HepG2 (cell line): ENCODE measurements at regions not wholly inside any gene's neighbourhood (a gene's known extent, or its start where the extent isn't known, plus 50 kb on each side); places are given as distances from the start of the nearest gene placed in this dataset.

Experiments used
- AHDC1 ChIP-seq: sonication (generic); formaldehyde crosslinking; IDR thresholded peaks from 2 replicates; pipeline ENCODE4 v1.5.1; 2020; ENCODE audit warnings: mild to moderate bottlenecking, missing genetic modification reagents, borderline replicate concordance
- BCL6 ChIP-seq: IDR thresholded peaks from 2 replicates; pipeline ENCODE4 v1.6.1; 2016; ENCODE audit warnings: missing genetic modification reagents, missing compliant biosample characterization
- BRD4 ChIP-seq: sonication (generic); formaldehyde crosslinking; IDR thresholded peaks from 2 replicates; pipeline ENCODE4 v1.4.0; 2020; ENCODE audit warnings: missing genetic modification reagents
- CEBPG ChIP-seq: IDR thresholded peaks from 2 replicates; pipeline ENCODE4 v1.6.1; 2016
- EHMT2 ChIP-seq: fragments of 200-600 bp; sonication (generic); IDR thresholded peaks from 2 replicates; pipeline ENCODE4 v1.7.0; 2017; ENCODE audit warnings: antibody characterized with exemption, low read depth, low read length, borderline replicate concordance
- EP300 ChIP-seq, 3 experiments: sonication (generic) in 1 of 3; formaldehyde crosslinking in 1 of 3; IDR thresholded peaks; 2 replicates each; pipeline versions ENCODE4 v1.5.1 to v1.6.1; 2011 to 2020; ENCODE audit warnings: low read depth in 2 of 3, low read length in 2 of 3, borderline replicate concordance in 1 of 3, improper control_type of control experiment in 1 of 3, mild to moderate bottlenecking in 1 of 3, missing genetic modification reagents in 1 of 3, moderate library complexity in 1 of 3
- HMG20A ChIP-seq: IDR thresholded peaks from 2 replicates; pipeline ENCODE4 v1.6.1; 2016; ENCODE audit warnings: borderline replicate concordance
- HNF4A ChIP-seq: sonication (generic); formaldehyde crosslinking; IDR thresholded peaks from 2 replicates; pipeline ENCODE4 v1.4.0; 2020; ENCODE audit warnings: missing genetic modification reagents
- KAT8 ChIP-seq: IDR thresholded peaks from 2 replicates; pipeline ENCODE4 v1.6.1; 2016; ENCODE audit warnings: missing genetic modification reagents, missing compliant biosample characterization
- KLF16 ChIP-seq, 2 experiments: sonication (generic) in 1 of 2; formaldehyde crosslinking in 1 of 2; IDR thresholded peaks; 2 replicates each; pipeline versions ENCODE4 v1.6.1 to v1.8.0; 2016 to 2023; ENCODE audit warnings: missing genetic modification reagents in 2 of 2, missing compliant biosample characterization in 1 of 2
- NFYB ChIP-seq: sonication (generic); formaldehyde crosslinking; IDR thresholded peaks from 2 replicates; pipeline ENCODE4 v1.4.0; 2020; ENCODE audit warnings: missing genetic modification reagents
- PHB2 ChIP-seq: fragments of 450-650 bp; IDR thresholded peaks from 2 replicates; pipeline ENCODE4 v1.6.1; 2018; ENCODE audit not compliant: partially characterized antibody
- POGZ ChIP-seq: sonication (generic); formaldehyde crosslinking; IDR thresholded peaks from 2 replicates; pipeline ENCODE4 v1.4.0; 2020; ENCODE audit warnings: mild to moderate bottlenecking, missing genetic modification reagents
- RARA ChIP-seq: IDR thresholded peaks from 2 replicates; pipeline ENCODE4 v1.6.1; 2016; ENCODE audit warnings: missing genetic modification reagents, missing compliant biosample characterization
- SAP130 ChIP-seq: IDR thresholded peaks from 2 replicates; pipeline ENCODE4 v1.6.1; 2016; ENCODE audit warnings: low read depth
- SOX6 ChIP-seq, 2 experiments: fragments of 450-650 bp in 1 of 2; sonication (generic) in 1 of 2; formaldehyde crosslinking in 1 of 2; IDR thresholded peaks; 2 replicates each; pipeline versions ENCODE4 v1.4.0 to v1.6.1; 2017 to 2020; ENCODE audit warnings: antibody characterized with exemption in 1 of 2, mild to moderate bottlenecking in 1 of 2, missing genetic modification reagents in 1 of 2
- SRF ChIP-seq: IDR thresholded peaks from 2 replicates; pipeline ENCODE4 v1.6.1; 2011; ENCODE audit warnings: mild to moderate bottlenecking, low read depth, low read length, moderate library complexity
- TCF7 ChIP-seq: sonication (generic); IDR thresholded peaks from 2 replicates; pipeline ENCODE4 v1.6.1; 2016; ENCODE audit warnings: antibody characterized with exemption, low read depth
- ZBTB7A ChIP-seq: sonication (generic); formaldehyde crosslinking; IDR thresholded peaks from 2 replicates; pipeline ENCODE4 v1.8.0; 2022; ENCODE audit warnings: mild to moderate bottlenecking, missing genetic modification reagents
- TF ChIP-seq, protein P1 (sequence below): sonication (generic); formaldehyde crosslinking; IDR thresholded peaks from 2 replicates; pipeline ENCODE4 v1.8.0; 2022; ENCODE audit warnings: missing genetic modification reagents, low read depth, mild to moderate bottlenecking, borderline replicate concordance
- TF ChIP-seq, protein P2 (sequence below): IDR thresholded peaks from 2 replicates; pipeline ENCODE4 v1.6.1; 2016; ENCODE audit warnings: mild to moderate bottlenecking
- TF ChIP-seq, protein P3 (sequence below): sonication (generic); formaldehyde crosslinking; IDR thresholded peaks from 2 replicates; pipeline ENCODE4 v1.5.1; 2020; ENCODE audit warnings: mild to moderate bottlenecking, missing genetic modification reagents, moderate library complexity

GRCh38 chr5:93053825-93054224, 527.2 kb downstream of the NR2F1-AS1 start (continued):
- TF ChIP-seq BRD4 (CRISPR knock-in tag) (no peak), HMG20A (CRISPR knock-in tag) (peak; percentile 23; the same call in 1 of the 2 replicates), EHMT2 (peak; percentile 42; the same call in 1 of the 2 replicates), KAT8 (0 out of 2 replicates have a peak, but pooled peaks have one; percentile 21), PHB2 (no peak), EP300 (IDR thresholded peaks at IDR 0.05; ENCODE audit: low read depth in 2 of 2, low read length in 2 of 2) (peak in 1 of 2 experiments; percentile 72; a peak in 1 of 4 replicates), EP300 (CRISPR knock-in tag; IDR thresholded peaks at IDR 0.05; ENCODE audit: borderline replicate concordance) (no peak), AHDC1 (peak; percentile 38; the same call in 1 of the 2 replicates), BCL6 (CRISPR knock-in tag) (peak; percentile 36; the same call in 1 of the 2 replicates), TCF7 (peak; percentile 49), CEBPG (CRISPR knock-in tag) (peak; percentile 41; the same call in 1 of the 2 replicates), NFYB (no peak), KLF16 (CRISPR knock-in tag; IDR thresholded peaks at IDR 0.05) (0 out of 4 replicates have a peak, but pooled peaks of 1 of the 2 experiments have one; percentile 28), ZBTB7A (CRISPR knock-in tag) (no peak), POGZ (CRISPR knock-in tag) (peak; percentile 63; the same call in 1 of the 2 replicates), HNF4A (CRISPR knock-in tag) (peak; percentile 30; the same call in 1 of the 2 replicates), SAP130 (CRISPR knock-in tag) (peak; percentile 44), SRF (0 out of 2 replicates have a peak, but pooled peaks have one; percentile 16), SOX6 (IDR thresholded peaks at IDR 0.05) (no peak), SOX6 (CRISPR knock-in tag; IDR thresholded peaks at IDR 0.05) (peak; percentile 47; the same call in 1 of the 2 replicates), RARA (CRISPR knock-in tag) (peak; percentile 73)
- TF ChIP-seq, protein P1, sequence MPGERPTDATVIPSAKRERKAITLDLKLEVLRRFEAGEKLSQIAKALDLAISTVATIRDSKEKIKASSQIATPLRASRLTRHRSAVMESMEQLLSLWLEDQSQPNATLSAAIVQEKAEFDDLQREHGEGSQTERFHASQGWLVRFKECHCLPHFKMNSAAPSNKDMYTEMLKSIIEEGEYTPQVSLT (CRISPR knock-in tag): no peak
- TF ChIP-seq, protein P2, sequence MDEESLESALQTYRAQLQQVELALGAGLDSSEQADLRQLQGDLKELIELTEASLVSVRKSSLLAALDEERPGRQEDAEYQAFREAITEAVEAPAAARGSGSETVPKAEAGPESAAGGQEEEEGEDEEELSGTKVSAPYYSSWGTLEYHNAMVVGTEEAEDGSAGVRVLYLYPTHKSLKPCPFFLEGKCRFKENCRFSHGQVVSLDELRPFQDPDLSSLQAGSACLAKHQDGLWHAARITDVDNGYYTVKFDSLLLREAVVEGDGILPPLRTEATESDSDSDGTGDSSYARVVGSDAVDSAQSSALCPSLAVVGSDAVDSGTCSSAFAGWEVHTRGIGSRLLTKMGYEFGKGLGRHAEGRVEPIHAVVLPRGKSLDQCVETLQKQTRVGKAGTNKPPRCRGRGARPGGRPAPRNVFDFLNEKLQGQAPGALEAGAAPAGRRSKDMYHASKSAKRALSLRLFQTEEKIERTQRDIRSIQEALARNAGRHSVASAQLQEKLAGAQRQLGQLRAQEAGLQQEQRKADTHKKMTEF: peak; percentile 40; the same call in 1 of the 2 replicates
- TF ChIP-seq, protein P3, sequence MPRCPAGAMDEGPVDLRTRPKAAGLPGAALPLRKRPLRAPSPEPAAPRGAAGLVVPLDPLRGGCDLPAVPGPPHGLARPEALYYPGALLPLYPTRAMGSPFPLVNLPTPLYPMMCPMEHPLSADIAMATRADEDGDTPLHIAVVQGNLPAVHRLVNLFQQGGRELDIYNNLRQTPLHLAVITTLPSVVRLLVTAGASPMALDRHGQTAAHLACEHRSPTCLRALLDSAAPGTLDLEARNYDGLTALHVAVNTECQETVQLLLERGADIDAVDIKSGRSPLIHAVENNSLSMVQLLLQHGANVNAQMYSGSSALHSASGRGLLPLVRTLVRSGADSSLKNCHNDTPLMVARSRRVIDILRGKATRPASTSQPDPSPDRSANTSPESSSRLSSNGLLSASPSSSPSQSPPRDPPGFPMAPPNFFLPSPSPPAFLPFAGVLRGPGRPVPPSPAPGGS (CRISPR knock-in tag): no peak
